ENCODE measurements at regions not wholly inside any gene's neighbourhood (a gene's known extent, or its start where the extent isn't known, plus 50 kb on each side); places are given as distances from the start of the nearest gene placed in this dataset.

DNA sequence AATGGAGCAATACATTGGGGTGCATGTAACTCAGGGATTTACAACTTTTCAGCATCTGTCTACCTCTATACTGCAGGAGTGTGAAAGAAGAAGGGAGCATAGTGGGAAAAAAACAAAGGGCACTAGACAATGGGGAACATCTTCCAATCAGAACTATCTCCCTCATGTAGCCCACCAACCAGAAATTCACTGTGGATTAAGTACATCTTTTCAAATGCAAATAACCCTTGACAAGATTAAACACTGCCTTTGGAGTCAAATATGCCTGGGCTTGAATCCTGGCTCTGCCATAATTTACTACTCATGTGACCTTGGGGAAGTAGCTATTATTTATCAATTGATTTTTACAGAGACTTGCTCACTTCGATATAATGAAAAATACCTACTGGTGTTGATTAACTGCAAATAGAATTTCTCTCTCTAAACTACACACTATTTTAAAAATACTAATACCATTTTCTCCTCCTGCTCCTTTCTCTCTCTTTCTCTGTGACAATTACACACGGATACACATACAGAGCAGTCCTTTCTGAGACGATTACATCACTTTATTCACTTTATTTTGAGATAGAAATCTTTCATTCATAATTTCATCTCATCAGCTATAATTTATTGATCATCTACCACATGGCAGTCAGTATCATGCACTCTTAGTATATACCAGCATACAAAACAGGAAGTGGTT lies 783.7 kb downstream of the FRK start:
- no peak overlapping the region for H3K4me3 ChIP-seq (ENCODE audit: control insufficient read depth in 1 of 7, extremely low read depth in 1 of 7, insufficient read depth in 4 of 7, low read depth in 2 of 7, low read length in 6 of 7)
- H3K27ac ChIP-seq (ENCODE audit: insufficient read depth in 1 of 2, low read depth in 1 of 2, low read length in 2 of 2, poor library complexity in 1 of 2, severe bottlenecking in 2 of 2): no peak overlapping the region
- H3K4me1 ChIP-seq (ENCODE audit: control extremely low read depth in 1 of 4, control insufficient read depth in 4 of 4, insufficient read depth in 4 of 4, low read length in 3 of 4): no peaks in the 10 kb centered on the region
- no peaks in the 10 kb centered on the region for H3K36me3 ChIP-seq (ENCODE audit: control insufficient read depth in 4 of 4, insufficient read depth in 4 of 4, low read length in 3 of 4)
- POLR2A ChIA-PET: no interaction called here
- CTCF ChIA-PET: no interaction called here
- no peaks in the 10 kb centered on the region for H3K27me3 ChIP-seq (replicated peaks in 2 of 5; ENCODE audit: control insufficient read depth in 4 of 5, insufficient read depth in 5 of 5, low read length in 4 of 5)
- no peak for DNase-seq
- no peaks in the 10 kb centered on the region for H3K9me3 ChIP-seq (ENCODE audit: control extremely low read depth in 1 of 5, control insufficient read depth in 4 of 5, insufficient read depth in 2 of 5, low read depth in 1 of 5, low read length in 4 of 5)
- WGBS (ENCODE audit: insufficient coverage): 92% methylated on average over 3 of the region's 3 CpGs

DNA sequence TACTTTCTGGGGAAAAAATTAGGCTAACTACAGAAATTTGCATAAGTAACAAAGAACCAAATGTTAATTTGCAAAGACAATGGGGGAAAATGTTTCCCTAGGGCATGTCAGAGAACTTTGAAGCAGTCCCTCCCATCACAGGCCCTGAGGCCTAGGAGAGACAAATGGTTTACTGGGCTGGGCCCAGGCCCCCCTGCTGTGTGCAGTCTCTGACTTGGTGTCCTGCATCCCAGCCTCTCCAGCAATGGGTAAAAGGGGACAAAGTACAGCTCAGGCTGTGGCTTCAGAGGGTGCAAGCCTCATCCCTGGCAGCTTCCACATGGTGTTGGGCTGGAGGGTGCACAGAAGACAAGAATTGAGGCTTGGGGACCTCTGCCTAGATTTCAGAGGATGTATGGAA lies 788.4 kb downstream of the FRK start:
- Histone ChIP-seq H3K4me3 (ENCODE audit: control insufficient read depth in 1 of 7, extremely low read depth in 1 of 7, insufficient read depth in 4 of 7, low read depth in 2 of 7, low read length in 6 of 7) (no peak overlapping the region), H3K36me3 (ENCODE audit: control insufficient read depth in 4 of 4, insufficient read depth in 4 of 4, low read length in 3 of 4) (no peaks in the 10 kb centered on the region), H3K27ac (ENCODE audit: insufficient read depth in 1 of 2, low read depth in 1 of 2, low read length in 2 of 2, poor library complexity in 1 of 2, severe bottlenecking in 2 of 2) (no peak overlapping the region), H3K4me1 (ENCODE audit: control extremely low read depth in 1 of 4, control insufficient read depth in 4 of 4, insufficient read depth in 4 of 4, low read length in 3 of 4) (no peaks in the 10 kb centered on the region), H3K27me3 (replicated peaks in 2 of 5; ENCODE audit: control insufficient read depth in 4 of 5, insufficient read depth in 5 of 5, low read length in 4 of 5) (no peaks in the 10 kb centered on the region), H3K9me3 (ENCODE audit: control extremely low read depth in 1 of 5, control insufficient read depth in 4 of 5, insufficient read depth in 2 of 5, low read depth in 1 of 5, low read length in 4 of 5) (no peaks in the 10 kb centered on the region)
- POLR2A ChIA-PET: no interaction called here
- CTCF ChIA-PET: no interaction called here
- no peak for DNase-seq

DNA sequence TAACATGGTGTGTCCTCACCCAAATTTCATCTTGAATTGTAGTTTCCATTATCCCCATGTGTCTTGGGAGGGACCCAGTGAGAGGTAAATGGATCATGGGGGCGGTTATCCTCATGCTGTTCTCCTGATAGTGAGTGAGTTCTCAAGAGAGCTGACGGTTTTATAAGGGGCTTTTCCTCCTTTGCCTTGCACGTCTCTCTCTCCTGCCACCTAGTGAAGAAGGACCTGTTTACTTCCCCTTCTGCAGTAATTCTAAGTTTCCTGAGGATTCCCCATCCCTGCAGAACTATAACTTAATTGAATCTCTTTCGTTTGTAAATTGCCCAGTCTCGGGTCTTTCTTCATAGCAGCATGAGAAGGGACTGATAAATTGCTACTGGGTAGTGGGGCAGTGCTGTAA lies 789.3 kb downstream of the FRK start:
- H3K27ac ChIP-seq (ENCODE audit: insufficient read depth in 1 of 2, low read depth in 1 of 2, low read length in 2 of 2, poor library complexity in 1 of 2, severe bottlenecking in 2 of 2): no peak overlapping the region
- no peaks in the 10 kb centered on the region for H3K27me3 ChIP-seq (replicated peaks in 2 of 5; ENCODE audit: control insufficient read depth in 4 of 5, insufficient read depth in 5 of 5, low read length in 4 of 5)
- CTCF ChIA-PET: no interaction called here
- WGBS (ENCODE audit: insufficient coverage): 75% methylated on average over 4 of the region's 5 CpGs
- DNase-seq: no peak
- H3K4me3 ChIP-seq (ENCODE audit: control insufficient read depth in 1 of 7, extremely low read depth in 1 of 7, insufficient read depth in 4 of 7, low read depth in 2 of 7, low read length in 6 of 7): no peak overlapping the region
- no peaks in the 10 kb centered on the region for H3K9me3 ChIP-seq (ENCODE audit: control extremely low read depth in 1 of 5, control insufficient read depth in 4 of 5, insufficient read depth in 2 of 5, low read depth in 1 of 5, low read length in 4 of 5)
- H3K36me3 ChIP-seq (ENCODE audit: control insufficient read depth in 4 of 4, insufficient read depth in 4 of 4, low read length in 3 of 4): no peaks in the 10 kb centered on the region
- H3K4me1 ChIP-seq (ENCODE audit: control extremely low read depth in 1 of 4, control insufficient read depth in 4 of 4, insufficient read depth in 4 of 4, low read length in 3 of 4): no peaks in the 10 kb centered on the region
- POLR2A ChIA-PET: no interaction called here

DNA sequence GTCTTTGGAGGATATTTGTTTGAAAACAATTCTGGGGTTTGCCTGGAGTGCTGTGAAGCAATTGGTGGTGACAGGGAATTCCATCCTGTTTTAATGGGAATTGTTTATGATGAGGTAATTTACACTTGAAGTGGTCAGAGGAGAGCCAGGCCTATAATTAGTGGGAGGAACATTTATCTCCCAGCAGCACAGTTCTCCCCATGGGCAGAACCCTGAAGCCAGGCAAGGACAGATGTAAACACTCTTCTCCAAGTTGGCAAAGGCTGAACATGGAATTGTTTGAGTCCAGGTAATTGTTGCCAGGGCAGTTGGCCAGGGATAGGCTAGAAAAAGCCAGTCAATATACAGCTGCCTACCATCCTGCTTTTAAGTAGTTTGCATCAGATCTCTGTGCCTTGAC lies 789.7 kb downstream of the FRK start:
- CTCF ChIA-PET: no interaction called here

DNA sequence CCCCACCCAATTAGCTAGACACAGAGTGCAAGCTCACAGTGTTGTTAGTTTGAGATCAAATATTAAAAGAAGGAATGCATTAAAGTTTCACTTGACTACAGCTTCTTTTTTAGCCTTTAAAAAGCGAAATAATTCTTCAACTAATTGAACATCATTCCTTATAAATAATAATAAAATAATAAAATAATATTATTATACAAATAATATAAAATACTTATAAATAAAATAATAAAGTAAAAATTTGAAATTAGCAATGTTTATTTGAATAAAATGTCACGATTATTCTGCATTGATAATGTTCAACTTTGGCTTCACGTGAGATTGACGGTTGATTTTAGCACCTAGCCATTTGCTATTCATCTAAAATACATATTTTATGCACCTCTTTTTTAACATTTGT lies 819.3 kb downstream of the FRK start:
- no peak overlapping the region for H3K27ac ChIP-seq (ENCODE audit: insufficient read depth in 1 of 2, low read depth in 1 of 2, low read length in 2 of 2, poor library complexity in 1 of 2, severe bottlenecking in 2 of 2)
- no CpG with 5 or more reads among the region's 4 CpGs for WGBS (ENCODE audit: insufficient coverage)
- DNase-seq: no peak
- H3K4me1 ChIP-seq (ENCODE audit: control extremely low read depth in 1 of 4, control insufficient read depth in 4 of 4, insufficient read depth in 4 of 4, low read length in 3 of 4): no peaks in the 10 kb centered on the region
- H3K27me3 ChIP-seq (replicated peaks in 2 of 5; ENCODE audit: control insufficient read depth in 4 of 5, insufficient read depth in 5 of 5, low read length in 4 of 5): no peaks in the 10 kb centered on the region
- no peaks in the 10 kb centered on the region for H3K36me3 ChIP-seq (ENCODE audit: control insufficient read depth in 4 of 4, insufficient read depth in 4 of 4, low read length in 3 of 4)
- H3K4me3 ChIP-seq (ENCODE audit: control insufficient read depth in 1 of 7, extremely low read depth in 1 of 7, insufficient read depth in 4 of 7, low read depth in 2 of 7, low read length in 6 of 7): no peak overlapping the region
- H3K9me3 ChIP-seq (ENCODE audit: control extremely low read depth in 1 of 5, control insufficient read depth in 4 of 5, insufficient read depth in 2 of 5, low read depth in 1 of 5, low read length in 4 of 5): no peaks in the 10 kb centered on the region
- POLR2A ChIA-PET: no interaction called here
- CTCF ChIA-PET: no interaction called here

More for the DNA sequence above, 789.7 kb downstream of the FRK start:
- no peak for DNase-seq
- H3K36me3 ChIP-seq (ENCODE audit: control insufficient read depth in 4 of 4, insufficient read depth in 4 of 4, low read length in 3 of 4): no peaks in the 10 kb centered on the region
- no peak overlapping the region for H3K4me3 ChIP-seq (ENCODE audit: control insufficient read depth in 1 of 7, extremely low read depth in 1 of 7, insufficient read depth in 4 of 7, low read depth in 2 of 7, low read length in 6 of 7)
- no peaks in the 10 kb centered on the region for H3K9me3 ChIP-seq (ENCODE audit: control extremely low read depth in 1 of 5, control insufficient read depth in 4 of 5, insufficient read depth in 2 of 5, low read depth in 1 of 5, low read length in 4 of 5)
- H3K27ac ChIP-seq (ENCODE audit: insufficient read depth in 1 of 2, low read depth in 1 of 2, low read length in 2 of 2, poor library complexity in 1 of 2, severe bottlenecking in 2 of 2): no peak overlapping the region
- POLR2A ChIA-PET: no interaction called here
- no peaks in the 10 kb centered on the region for H3K4me1 ChIP-seq (ENCODE audit: control extremely low read depth in 1 of 4, control insufficient read depth in 4 of 4, insufficient read depth in 4 of 4, low read length in 3 of 4)
- no peaks in the 10 kb centered on the region for H3K27me3 ChIP-seq (replicated peaks in 2 of 5; ENCODE audit: control insufficient read depth in 4 of 5, insufficient read depth in 5 of 5, low read length in 4 of 5)

DNA sequence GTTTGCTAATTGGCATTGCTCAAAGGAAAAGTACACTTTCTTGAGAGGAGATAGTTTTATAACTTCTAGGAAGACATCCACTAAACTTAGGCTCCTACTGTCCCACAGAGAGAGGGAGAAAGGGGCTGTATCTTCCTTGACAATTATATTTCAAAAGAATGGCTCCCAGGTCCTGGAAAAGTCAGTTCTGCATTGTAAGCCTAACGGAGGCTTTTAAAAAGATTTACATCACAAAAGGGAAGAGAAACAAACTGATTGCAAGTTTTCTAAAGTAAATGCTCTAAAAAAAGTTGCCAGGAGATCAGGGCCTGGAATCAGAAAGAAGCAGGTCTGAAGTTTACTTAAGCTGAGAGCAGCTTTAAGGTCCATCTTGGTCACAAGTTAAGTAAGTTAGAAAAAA lies 839.5 kb downstream of the FRK start:
- Histone ChIP-seq H3K36me3 (ENCODE audit: control insufficient read depth in 4 of 4, insufficient read depth in 4 of 4, low read length in 3 of 4) (no peaks in the 10 kb centered on the region), H3K27ac (ENCODE audit: insufficient read depth in 1 of 2, low read depth in 1 of 2, low read length in 2 of 2, poor library complexity in 1 of 2, severe bottlenecking in 2 of 2) (no peak overlapping the region), H3K9me3 (ENCODE audit: control extremely low read depth in 1 of 5, control insufficient read depth in 4 of 5, insufficient read depth in 2 of 5, low read depth in 1 of 5, low read length in 4 of 5) (peaks cover 0 to 1% (median 0%) of the 10 kb centered on the region in 5 experiments), H3K4me1 (ENCODE audit: control extremely low read depth in 1 of 4, control insufficient read depth in 4 of 4, insufficient read depth in 4 of 4, low read length in 3 of 4) (no peaks in the 10 kb centered on the region), H3K4me3 (ENCODE audit: control insufficient read depth in 1 of 7, extremely low read depth in 1 of 7, insufficient read depth in 4 of 7, low read depth in 2 of 7, low read length in 6 of 7) (no peak overlapping the region), H3K27me3 (replicated peaks in 2 of 5; ENCODE audit: control insufficient read depth in 4 of 5, insufficient read depth in 5 of 5, low read length in 4 of 5) (no peaks in the 10 kb centered on the region)
- ChIA-PET CTCF (no interaction called here), POLR2A (no interaction called here)
- DNase-seq: no peak
- WGBS (ENCODE audit: insufficient coverage): 60% methylated on average over 1 of the region's 1 CpG

DNA sequence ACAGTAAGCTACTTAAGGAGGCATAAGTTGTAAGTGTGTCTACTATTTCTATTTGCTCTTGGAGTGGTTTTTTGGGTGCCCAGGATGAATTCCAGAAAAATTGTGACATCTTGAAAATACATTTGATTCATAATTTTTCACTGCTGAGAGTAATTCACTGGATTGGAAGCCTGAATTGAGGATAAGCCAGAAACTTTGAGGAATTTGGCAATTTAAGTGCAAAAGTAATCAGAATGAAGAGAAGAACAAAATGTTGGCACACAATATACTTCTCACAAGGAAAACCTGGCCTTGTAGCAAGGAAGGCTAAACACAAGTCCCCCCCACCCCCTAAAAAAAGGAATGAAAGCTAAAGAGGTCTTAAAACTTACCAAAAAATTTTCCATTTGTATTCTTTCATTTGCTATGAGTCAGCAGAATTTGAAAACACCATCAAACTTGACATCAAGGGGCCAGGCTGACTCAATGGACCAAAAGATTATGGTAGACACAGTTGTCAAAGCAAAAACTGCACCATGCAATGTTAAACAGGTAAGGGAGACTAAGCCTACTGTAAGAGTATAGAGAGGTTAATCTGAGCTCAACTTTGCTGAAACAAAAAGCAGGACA lies 840.0 kb downstream of the FRK start:
- Histone ChIP-seq H3K4me1 (ENCODE audit: control extremely low read depth in 1 of 4, control insufficient read depth in 4 of 4, insufficient read depth in 4 of 4, low read length in 3 of 4) (no peaks in the 10 kb centered on the region), H3K9me3 (ENCODE audit: control extremely low read depth in 1 of 5, control insufficient read depth in 4 of 5, insufficient read depth in 2 of 5, low read depth in 1 of 5, low read length in 4 of 5) (peaks cover 0 to 1% (median 0%) of the 10 kb centered on the region in 5 experiments), H3K27ac (ENCODE audit: insufficient read depth in 1 of 2, low read depth in 1 of 2, low read length in 2 of 2, poor library complexity in 1 of 2, severe bottlenecking in 2 of 2) (no peak overlapping the region), H3K27me3 (replicated peaks in 2 of 5; ENCODE audit: control insufficient read depth in 4 of 5, insufficient read depth in 5 of 5, low read length in 4 of 5) (no peaks in the 10 kb centered on the region), H3K36me3 (ENCODE audit: control insufficient read depth in 4 of 4, insufficient read depth in 4 of 4, low read length in 3 of 4) (no peaks in the 10 kb centered on the region), H3K4me3 (ENCODE audit: control insufficient read depth in 1 of 7, extremely low read depth in 1 of 7, insufficient read depth in 4 of 7, low read depth in 2 of 7, low read length in 6 of 7) (no peak overlapping the region)
- POLR2A ChIA-PET: no interaction called here
- DNase-seq: no peak
- CTCF ChIA-PET: no interaction called here
